Activated CD8-positive, alpha-beta T cell treated with anti-CD3 and anti-CD28 coated beads for 36 hours (primary cell): ENCODE measurements at regions not wholly inside any gene's neighbourhood (a gene's known extent, or its start where the extent isn't known, plus 50 kb on each side); places are given as distances from the start of the nearest gene placed in this dataset.

Experiments
- ATAC-seq: fragments of 200-7000 bp; cut with Tn5 transposase; one replicate; pipeline ENCODE4 v1.10.0; 2021; ENCODE audit warnings: mild to moderate bottlenecking, moderate library complexity
- CTCF ChIA-PET: fragments of 350-600 bp; sonication (Branson Sonifier 250); formaldehyde crosslinking; loops from one replicate; lab custom pipeline; 2021; ENCODE audit warnings: antibody characterized with exemption; lab: Charles Lee
- POLR2A ChIA-PET: fragments of 350-600 bp; sonication (Branson Sonifier 250); formaldehyde crosslinking; loops from one replicate; lab custom pipeline; 2021; ENCODE audit warnings: antibody characterized with exemption; lab: Charles Lee
- DNase-seq: peaks from one replicate; pipeline ENCODE4 v3.0.0-alpha.2; 2020
- H3K27ac Mint-ChIP-seq: one replicate; pipeline ENCODE4 v1.8.0; 2021; ENCODE audit warnings: mild to moderate bottlenecking, mixed read lengths
- H3K27me3 Mint-ChIP-seq: one replicate; pipeline ENCODE4 v1.8.0; 2021; ENCODE audit warnings: mixed read lengths
- H3K36me3 Mint-ChIP-seq: one replicate; pipeline ENCODE4 v1.8.0; 2021; ENCODE audit warnings: low read depth, mixed read lengths
- H3K4me1 Mint-ChIP-seq: one replicate; pipeline ENCODE4 v1.8.0; 2021; ENCODE audit warnings: low read depth, mixed read lengths
- H3K4me3 Mint-ChIP-seq: one replicate; pipeline ENCODE4 v1.8.0; 2021; ENCODE audit warnings: mild to moderate bottlenecking, moderate library complexity, mixed read lengths
- H3K9me3 Mint-ChIP-seq: one replicate; pipeline ENCODE4 v1.8.0; 2021; ENCODE audit warnings: mixed read lengths
- intact Hi-C: fragments of 100-400 bp; cut with micrococcal nuclease; formaldehyde crosslinking; loops from one replicate; pipeline ENCODE4 v1.10.0; 2022
- TF ChIP-seq, protein P1 (sequence below): fragments of 200-600 bp; IDR thresholded peaks from one replicate; pipeline ENCODE4 v1.8.0; 2022; ENCODE audit warnings: antibody characterized with exemption, mild to moderate bottlenecking

DNA sequence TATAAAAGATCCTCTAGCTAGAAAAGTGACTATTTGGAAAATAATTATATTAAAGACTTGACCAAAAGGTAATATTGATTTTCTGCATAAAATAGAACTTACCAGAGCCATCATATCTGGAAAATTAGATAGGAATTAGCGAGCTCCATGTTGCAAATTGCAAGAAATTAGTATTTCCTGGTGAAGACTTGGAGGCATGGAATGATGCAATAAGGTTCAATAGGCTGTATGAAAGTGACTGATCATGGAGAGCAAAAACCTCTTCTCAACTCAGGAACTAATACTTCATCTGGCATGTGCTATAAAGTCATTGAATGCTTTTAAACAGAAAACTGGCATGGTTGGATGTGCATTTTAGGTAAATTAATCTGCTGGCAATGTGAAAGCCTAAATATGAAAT is 66.3 kb upstream of the UFM1 start:
- intact Hi-C loops: no loop called here
- Mint-ChIP-seq H3K36me3 (no peaks in the 10 kb centered on the region), H3K9me3 (peaks cover 20% of the 10 kb centered on the region), H3K4me1 (no peaks in the 10 kb centered on the region), H3K27me3 (no peaks in the 10 kb centered on the region), H3K27ac (no peak overlapping the region), H3K4me3 (no peak overlapping the region)
- DNase-seq (no peak), ATAC-seq (no peak)
- TF ChIP-seq, protein P1, sequence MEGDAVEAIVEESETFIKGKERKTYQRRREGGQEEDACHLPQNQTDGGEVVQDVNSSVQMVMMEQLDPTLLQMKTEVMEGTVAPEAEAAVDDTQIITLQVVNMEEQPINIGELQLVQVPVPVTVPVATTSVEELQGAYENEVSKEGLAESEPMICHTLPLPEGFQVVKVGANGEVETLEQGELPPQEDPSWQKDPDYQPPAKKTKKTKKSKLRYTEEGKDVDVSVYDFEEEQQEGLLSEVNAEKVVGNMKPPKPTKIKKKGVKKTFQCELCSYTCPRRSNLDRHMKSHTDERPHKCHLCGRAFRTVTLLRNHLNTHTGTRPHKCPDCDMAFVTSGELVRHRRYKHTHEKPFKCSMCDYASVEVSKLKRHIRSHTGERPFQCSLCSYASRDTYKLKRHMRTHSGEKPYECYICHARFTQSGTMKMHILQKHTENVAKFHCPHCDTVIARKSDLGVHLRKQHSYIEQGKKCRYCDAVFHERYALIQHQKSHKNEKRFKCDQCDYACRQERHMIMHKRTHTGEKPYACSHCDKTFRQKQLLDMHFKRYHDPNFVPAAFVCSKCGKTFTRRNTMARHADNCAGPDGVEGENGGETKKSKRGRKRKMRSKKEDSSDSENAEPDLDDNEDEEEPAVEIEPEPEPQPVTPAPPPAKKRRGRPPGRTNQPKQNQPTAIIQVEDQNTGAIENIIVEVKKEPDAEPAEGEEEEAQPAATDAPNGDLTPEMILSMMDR: no peak
- POLR2A ChIA-PET: no interaction called here
- CTCF ChIA-PET: interaction anchor here (0.6 kb wide), 1 partner anchor 9 kb away, joined by 3 read pairs; no protein-coding TSS in a partner anchor

- no peak overlapping the region for H3K27ac Mint-ChIP-seq
- ATAC-seq (no peak), DNase-seq (no peak)
- H3K4me3 Mint-ChIP-seq: no peak overlapping the region
- ChIA-PET CTCF (no interaction called here), POLR2A (no interaction called here)
- no peaks in the 10 kb centered on the region for H3K27me3 Mint-ChIP-seq
- H3K4me1 Mint-ChIP-seq: no peaks in the 10 kb centered on the region
- TF ChIP-seq, protein P1: no peak
- intact Hi-C loops: no loop called here
- H3K9me3 Mint-ChIP-seq: peaks cover 20% of the 10 kb centered on the region
- no peaks in the 10 kb centered on the region for H3K36me3 Mint-ChIP-seq
These were observed 84.5 kb upstream of the UFM1 start for GRCh38 chr13:38265132-38265497.

GRCh38 chr13:38264363-38265131 is 85.1 kb upstream of the UFM1 start:
- intact Hi-C loops: no loop called here
- Mint-ChIP-seq H3K9me3 (peaks cover 19% of the 10 kb centered on the region), H3K4me3 (no peak overlapping the region), H3K4me1 (no peaks in the 10 kb centered on the region), H3K27me3 (no peaks in the 10 kb centered on the region), H3K36me3 (no peaks in the 10 kb centered on the region), H3K27ac (no peak overlapping the region)
- no peak for ATAC-seq
- ChIA-PET CTCF (no interaction called here), POLR2A (no interaction called here)
- no peak for DNase-seq
- TF ChIP-seq, protein P1: no peak

DNA sequence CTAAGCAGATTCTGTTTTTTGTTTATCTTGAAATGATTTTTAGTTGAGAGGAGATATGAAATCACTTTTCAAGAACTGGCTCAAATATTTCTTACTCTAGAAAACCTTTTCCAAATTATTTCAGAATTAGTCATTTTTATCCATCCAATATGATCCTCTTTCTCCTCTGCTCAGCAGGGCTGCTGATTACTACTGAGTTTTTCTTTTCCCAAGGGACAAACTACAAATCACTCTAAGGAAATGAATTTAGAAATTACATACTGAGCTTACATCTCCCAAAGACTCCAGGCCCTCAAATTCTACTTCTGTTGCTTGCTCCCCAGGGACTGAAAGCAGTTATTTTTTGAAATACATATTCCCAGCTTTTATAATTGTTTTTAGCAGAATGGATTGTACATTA is 87.4 kb upstream of the UFM1 start:
- ChIA-PET CTCF (no interaction called here), POLR2A (no interaction called here)
- ATAC-seq (no peak), DNase-seq (no peak)
- Mint-ChIP-seq H3K4me3 (no peak overlapping the region), H3K9me3 (peaks cover 11% of the 10 kb centered on the region), H3K36me3 (no peaks in the 10 kb centered on the region), H3K27me3 (no peaks in the 10 kb centered on the region), H3K27ac (no peak overlapping the region), H3K4me1 (no peaks in the 10 kb centered on the region)
- intact Hi-C loops: no loop called here
- TF ChIP-seq, protein P1: no peak

DNA sequence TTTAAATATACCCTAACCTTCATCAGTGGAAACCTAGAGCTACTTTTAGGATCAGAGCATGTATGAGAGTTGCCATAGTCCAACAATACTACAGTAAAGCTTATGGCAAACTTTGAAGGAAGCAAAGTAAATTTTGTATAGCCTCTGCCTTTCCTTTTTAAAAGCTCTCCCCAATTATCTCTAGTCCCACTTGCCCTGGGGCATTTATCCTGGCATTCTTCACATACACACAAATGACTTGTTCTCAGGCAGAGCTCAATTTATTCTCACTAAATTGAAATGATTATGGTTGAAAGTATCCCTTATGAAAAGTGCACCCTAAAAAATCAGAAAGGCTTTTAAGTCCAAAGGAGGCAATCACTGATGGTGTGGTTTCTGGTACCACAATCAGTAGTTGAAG is 94.1 kb upstream of the UFM1 start:
- intact Hi-C loops: no loop called here
- no peak overlapping the region for H3K4me3 Mint-ChIP-seq
- ChIA-PET POLR2A (no interaction called here), CTCF (no interaction called here)
- H3K27me3 Mint-ChIP-seq: no peaks in the 10 kb centered on the region
- DNase-seq: no peak
- no peaks in the 10 kb centered on the region for H3K4me1 Mint-ChIP-seq
- no peak overlapping the region for H3K27ac Mint-ChIP-seq
- peaks cover 5% of the 10 kb centered on the region for H3K9me3 Mint-ChIP-seq
- H3K36me3 Mint-ChIP-seq: no peaks in the 10 kb centered on the region
- TF ChIP-seq, protein P1: no peak
- ATAC-seq: no peak
